AG04450 (cell line): ENCODE measurements at regions not wholly inside any gene's neighbourhood (a gene's known extent, or its start where the extent isn't known, plus 50 kb on each side); places are given as distances from the start of the nearest gene placed in this dataset.
"Not testable (repeated sequence)": the region's sequence is repeated elsewhere in the genome, so short reads cannot be mapped to it uniquely, and the experiment has no call there.

Source experiments
- CTCF ChIA-PET: fragments of 300-600, 350-600 bp; formaldehyde crosslinking; extraction: SDS; loops from one replicate; lab custom pipeline; 2022; ENCODE audit warnings: antibody characterized with exemption, inconsistent platforms; lab: Charles Lee
- POLR2A ChIA-PET: fragments of 350-600 bp; formaldehyde crosslinking; extraction: SDS; loops from one replicate; lab custom pipeline; 2021; ENCODE audit warnings: antibody characterized with exemption, inconsistent platforms; lab: Yijun Ruan, JAX
- DNase-seq: peaks from one replicate; pipeline ENCODE4 v3.0.0-alpha.2; 2011; ENCODE audit warnings: low read depth, low spot score
- H3K27ac ChIP-seq: one replicate; pipeline ENCODE4 v1.5.1; 2012; ENCODE audit warnings: low read depth, low read length, control low read depth
- H3K27me3 ChIP-seq: one replicate; pipeline ENCODE4 v1.6.0; 2012; ENCODE audit warnings: low read length; ENCODE audit not compliant: control insufficient read depth, insufficient read depth
- H3K4me3 ChIP-seq: 2 replicates; pipeline ENCODE4 v1.5.1; 2011; ENCODE audit warnings: mild to moderate bottlenecking, low read depth, low read length, control low read depth
- H3K9me3 ChIP-seq: 2 replicates; pipeline ENCODE4 v1.5.1; 2012; ENCODE audit warnings: low read length; ENCODE audit not compliant: control insufficient read depth, insufficient read depth
- TF ChIP-seq, protein P1 (sequence below): IDR thresholded peaks from 2 replicates; pipeline ENCODE4 v1.5.1; 2011; ENCODE audit warnings: low read depth, low read length, control low read depth, inconsistent platforms

DNA sequence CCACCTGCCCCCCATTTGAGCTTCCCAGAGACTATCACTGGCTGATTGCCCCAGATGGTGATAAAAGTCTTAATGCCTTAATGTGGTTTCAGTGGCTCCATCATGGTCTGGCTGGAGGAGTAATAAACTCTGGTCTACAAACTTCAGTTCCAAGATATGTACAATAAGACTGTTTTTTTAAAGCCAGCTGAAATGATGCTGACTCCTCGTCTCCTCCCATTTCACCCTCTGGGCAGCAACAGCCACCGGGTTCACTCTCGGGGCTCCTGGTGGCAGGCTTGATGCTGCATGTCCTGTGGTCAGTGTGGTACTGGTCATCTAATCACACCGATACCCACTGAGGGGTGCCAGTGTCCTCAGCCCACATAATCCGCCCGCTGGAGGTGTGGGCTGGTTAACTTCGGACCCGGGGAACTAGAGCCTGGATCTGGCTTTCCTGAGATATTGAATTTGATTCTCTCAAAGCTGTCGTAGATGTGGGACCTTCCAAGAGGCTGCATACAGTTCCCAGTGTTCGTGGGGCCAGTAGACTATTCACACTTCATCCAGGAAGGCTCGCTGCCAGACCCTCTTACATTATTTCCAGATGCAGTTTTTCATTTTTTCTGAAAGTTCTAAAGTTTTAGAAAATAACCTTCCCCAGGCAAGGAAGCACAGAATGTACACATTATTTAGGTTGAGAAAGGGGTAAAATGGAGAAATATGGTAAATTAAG is 95.3 kb downstream of the GALR1 start:
- Histone ChIP-seq H3K9me3 (peaks cover 45% of the 10 kb centered on the region), H3K27ac (no peak overlapping the region), H3K4me3 (no peak overlapping the region), H3K27me3 (no peaks in the 10 kb centered on the region)
- no peak for DNase-seq
- CTCF ChIA-PET, result no interaction called here
- POLR2A ChIA-PET, result no interaction called here
- TF ChIP-seq, protein P1, sequence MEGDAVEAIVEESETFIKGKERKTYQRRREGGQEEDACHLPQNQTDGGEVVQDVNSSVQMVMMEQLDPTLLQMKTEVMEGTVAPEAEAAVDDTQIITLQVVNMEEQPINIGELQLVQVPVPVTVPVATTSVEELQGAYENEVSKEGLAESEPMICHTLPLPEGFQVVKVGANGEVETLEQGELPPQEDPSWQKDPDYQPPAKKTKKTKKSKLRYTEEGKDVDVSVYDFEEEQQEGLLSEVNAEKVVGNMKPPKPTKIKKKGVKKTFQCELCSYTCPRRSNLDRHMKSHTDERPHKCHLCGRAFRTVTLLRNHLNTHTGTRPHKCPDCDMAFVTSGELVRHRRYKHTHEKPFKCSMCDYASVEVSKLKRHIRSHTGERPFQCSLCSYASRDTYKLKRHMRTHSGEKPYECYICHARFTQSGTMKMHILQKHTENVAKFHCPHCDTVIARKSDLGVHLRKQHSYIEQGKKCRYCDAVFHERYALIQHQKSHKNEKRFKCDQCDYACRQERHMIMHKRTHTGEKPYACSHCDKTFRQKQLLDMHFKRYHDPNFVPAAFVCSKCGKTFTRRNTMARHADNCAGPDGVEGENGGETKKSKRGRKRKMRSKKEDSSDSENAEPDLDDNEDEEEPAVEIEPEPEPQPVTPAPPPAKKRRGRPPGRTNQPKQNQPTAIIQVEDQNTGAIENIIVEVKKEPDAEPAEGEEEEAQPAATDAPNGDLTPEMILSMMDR, result no peak

DNA sequence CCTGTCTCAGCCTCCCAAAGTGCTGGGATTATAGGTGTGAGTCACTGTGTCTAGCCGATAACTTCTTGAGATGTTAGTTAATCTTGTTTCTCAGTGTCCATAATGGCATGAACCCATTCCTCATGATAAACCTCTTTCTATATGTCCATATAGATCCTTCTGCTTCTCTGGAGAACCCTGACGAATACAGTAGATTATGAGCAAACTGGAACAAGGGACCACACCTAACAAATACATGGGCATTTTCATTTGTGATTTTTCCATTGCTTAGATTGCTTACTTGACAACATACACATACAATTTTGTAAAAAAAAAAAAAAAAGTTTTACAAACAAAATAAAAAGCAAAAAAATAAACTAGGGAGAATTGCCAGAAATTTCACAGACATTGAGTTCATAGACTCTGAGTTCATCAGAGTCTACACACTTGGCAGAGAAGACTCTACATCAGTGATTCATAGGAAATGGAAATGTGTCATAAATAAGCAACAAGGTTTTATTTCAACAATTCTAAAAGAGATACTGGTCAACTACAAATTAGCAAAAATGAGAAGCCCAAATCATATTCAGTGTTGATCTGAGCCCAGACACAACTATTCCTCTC is 96.7 kb downstream of the GALR1 start:
- no peak overlapping the region for H3K4me3 ChIP-seq
- TF ChIP-seq, protein P1, result no peak
- CTCF ChIA-PET, result no interaction called here
- H3K27ac ChIP-seq, result no peak overlapping the region
- H3K9me3 ChIP-seq, result peaks cover 32% of the 10 kb centered on the region
- POLR2A ChIA-PET, result no interaction called here
- no peaks in the 10 kb centered on the region for H3K27me3 ChIP-seq
- no peak for DNase-seq

DNA sequence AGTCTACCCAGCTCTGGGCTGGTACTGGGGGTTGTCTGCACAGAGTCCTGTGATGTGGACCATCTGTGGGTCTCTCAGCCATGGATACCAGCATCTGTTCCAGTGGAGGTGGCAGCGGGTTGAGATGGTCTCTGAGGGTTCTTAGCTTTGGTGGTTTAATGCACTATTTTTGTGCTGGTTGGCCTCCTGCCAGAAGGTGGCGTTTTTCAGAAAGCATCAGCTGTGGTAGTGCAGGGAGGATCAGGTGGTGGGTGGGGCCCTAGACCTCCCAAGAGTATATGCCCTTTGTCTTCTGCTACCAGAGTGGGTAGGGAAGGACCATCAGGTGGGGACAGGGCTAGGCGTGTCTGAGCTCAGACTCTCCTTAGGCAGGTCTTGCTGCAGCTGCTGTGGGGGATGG is 103.7 kb downstream of the GALR1 start:
- H3K27me3 ChIP-seq, POLR2A ChIA-PET, CTCF ChIA-PET, H3K4me3 ChIP-seq, H3K27ac ChIP-seq, DNase-seq: not testable (repeated sequence)
- H3K9me3 ChIP-seq, result peaks cover 18% of the 10 kb centered on the region

DNA sequence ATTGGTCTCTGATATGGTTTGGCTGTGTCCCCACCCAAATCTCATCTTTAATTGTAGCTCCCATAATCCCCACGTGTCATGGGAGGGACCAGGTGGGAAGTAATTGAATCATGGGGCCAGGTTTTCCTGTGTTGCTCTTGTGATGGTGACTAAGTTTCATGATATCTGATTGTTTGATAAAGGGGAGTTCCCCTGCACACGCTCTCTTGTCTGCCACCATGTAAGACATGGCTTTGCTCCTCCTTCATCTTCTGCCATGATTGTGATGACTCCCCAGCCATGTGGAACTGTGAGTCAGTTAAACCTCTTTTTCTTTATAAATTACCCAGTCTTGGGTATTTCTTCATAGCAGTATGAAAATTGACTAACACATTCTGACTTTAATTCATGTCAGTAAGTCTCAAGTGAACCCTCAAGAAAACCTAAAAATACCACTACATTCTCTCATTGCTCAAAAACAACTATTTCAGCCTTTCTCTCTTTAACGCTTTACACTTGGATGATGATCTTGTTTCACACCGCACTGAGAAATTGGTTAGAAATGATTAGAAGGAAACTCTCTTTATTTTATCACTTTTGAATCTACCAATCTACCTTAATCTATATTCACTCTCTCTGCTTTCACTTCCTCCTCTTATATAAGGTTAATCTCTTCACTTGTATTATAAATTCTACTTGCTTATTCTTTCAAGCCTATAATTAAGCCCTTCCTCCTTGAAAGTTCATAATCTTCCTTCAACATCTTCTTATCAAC is 110.1 kb downstream of the GALR1 start:
- H3K4me3 ChIP-seq, result no peak overlapping the region
- H3K9me3 ChIP-seq, result peaks cover 4% of the 10 kb centered on the region
- CTCF ChIA-PET, result no interaction called here
- POLR2A ChIA-PET, result no interaction called here
- TF ChIP-seq, protein P1, result no peak
- no peak for DNase-seq
- H3K27me3 ChIP-seq, result no peaks in the 10 kb centered on the region
- no peak overlapping the region for H3K27ac ChIP-seq

DNA sequence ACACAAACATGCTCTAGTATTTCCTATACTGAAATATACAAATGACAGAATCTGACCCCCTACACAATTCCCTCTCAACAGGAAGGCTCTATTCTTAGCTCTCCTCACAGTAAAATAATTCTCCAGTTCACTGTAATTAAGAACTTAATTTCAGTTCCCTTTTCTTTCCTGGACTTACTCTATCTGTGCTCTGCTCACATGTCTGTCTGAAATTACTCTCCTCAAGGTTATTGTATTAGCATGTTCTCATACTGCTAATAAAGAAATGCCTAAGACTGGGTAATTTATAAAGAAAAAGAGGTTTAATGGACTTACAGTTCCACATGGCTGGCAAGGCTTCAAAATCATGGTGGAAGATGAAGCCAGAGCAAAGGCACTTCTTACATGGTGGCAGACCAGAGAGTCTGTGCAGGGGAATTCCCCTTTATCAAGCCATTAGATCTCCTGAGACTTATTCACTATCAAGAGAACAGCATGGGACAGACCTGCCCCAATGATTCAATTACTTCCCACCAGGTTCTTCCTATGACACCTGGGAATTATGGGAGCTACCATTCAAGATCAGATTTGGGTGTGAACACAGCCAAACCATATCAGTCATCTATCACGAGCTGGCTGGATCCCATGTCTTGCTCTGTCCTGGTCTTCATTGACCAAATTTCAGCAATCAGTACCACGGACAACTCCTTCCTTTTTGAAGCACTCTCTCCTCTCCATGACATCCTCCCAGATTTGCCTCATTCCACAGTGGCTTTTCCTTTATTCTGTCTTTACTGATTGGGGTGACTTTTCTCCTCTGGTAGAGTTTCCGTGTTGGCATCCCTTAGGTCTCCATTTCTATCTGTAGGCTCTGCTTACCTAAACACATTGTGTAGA is 110.9 kb downstream of the GALR1 start:
- Histone ChIP-seq H3K4me3 (no peak overlapping the region), H3K27ac (no peak overlapping the region), H3K27me3 (no peaks in the 10 kb centered on the region), H3K9me3 (peaks cover 4% of the 10 kb centered on the region)
- DNase-seq, result no peak
- TF ChIP-seq, protein P1, result no peak
- ChIA-PET CTCF (no interaction called here), POLR2A (no interaction called here)
